Central memory CD8-positive, alpha-beta T cell (primary cell): ENCODE measurements at regions not wholly inside any gene's neighbourhood (a gene's known extent, or its start where the extent isn't known, plus 50 kb on each side); places are given as distances from the start of the nearest gene placed in this dataset.

Experiments used
- ATAC-seq: fragments of 150-1000 bp; cut with Tn5 transposase; replicated peaks from 2 replicates; pipeline ENCODE4 v1.10.0; 2022; ENCODE audit warnings: mild to moderate bottlenecking, moderate FRiP score, moderate number of reproducible peaks; ENCODE audit not compliant: poor library complexity, severe bottlenecking; ENCODE audit errors: extremely low read depth
- DNase-seq, 2 donors: peaks; one replicate each; pipeline ENCODE4 v3.0.0; 2021; ENCODE audit warnings: low spot score in 2 of 2
- H3K27ac Mint-ChIP-seq: one replicate; pipeline ENCODE4 v1.8.0; 2022; ENCODE audit warnings: low read depth, mild to moderate bottlenecking, moderate library complexity, mixed read lengths
- H3K27me3 Mint-ChIP-seq: one replicate; pipeline ENCODE4 v1.8.0; 2022; ENCODE audit warnings: mixed read lengths
- H3K36me3 Mint-ChIP-seq: one replicate; pipeline ENCODE4 v1.8.0; 2022; ENCODE audit warnings: mild to moderate bottlenecking, moderate library complexity, mixed read lengths; ENCODE audit not compliant: insufficient read depth
- H3K4me1 Mint-ChIP-seq: one replicate; pipeline ENCODE4 v1.8.0; 2022; ENCODE audit warnings: mixed read lengths
- H3K4me3 Mint-ChIP-seq: one replicate; pipeline ENCODE4 v1.8.0; 2022; ENCODE audit warnings: mild to moderate bottlenecking, moderate library complexity, mixed read lengths
- H3K9me3 Mint-ChIP-seq: one replicate; pipeline ENCODE4 v1.8.0; 2022; ENCODE audit warnings: mixed read lengths

- H3K27ac Mint-ChIP-seq: no peak overlapping the region
- H3K9me3 Mint-ChIP-seq: no peaks in the 10 kb centered on the region
- no peaks in the 10 kb centered on the region for H3K36me3 Mint-ChIP-seq
- no peaks in the 10 kb centered on the region for H3K4me1 Mint-ChIP-seq
- H3K27me3 Mint-ChIP-seq: peaks cover 57% of the 10 kb centered on the region
- DNase-seq (no peak), ATAC-seq (no peak)
- H3K4me3 Mint-ChIP-seq: no peak overlapping the region
Measured at GRCh38 chr10:91355998-91356397, 54.1 kb upstream of the HECTD2 start.

- DNase-seq: no peak
- H3K27ac Mint-ChIP-seq: no peak overlapping the region
- ATAC-seq: no peak
- no peak overlapping the region for H3K4me3 Mint-ChIP-seq
- H3K4me1 Mint-ChIP-seq: no peaks in the 10 kb centered on the region
- H3K36me3 Mint-ChIP-seq: no peaks in the 10 kb centered on the region
- H3K9me3 Mint-ChIP-seq: no peaks in the 10 kb centered on the region
- H3K27me3 Mint-ChIP-seq: peaks cover 72% of the 10 kb centered on the region
Measured at GRCh38 chr10:91357497-91357896, 52.6 kb upstream of the HECTD2 start.
